ENCODE measurements at regions not wholly inside any gene's neighbourhood (a gene's known extent, or its start where the extent isn't known, plus 50 kb on each side); places are given as distances from the start of the nearest gene placed in this dataset.

- ATAC-seq: no peak
- Histone ChIP-seq H3K4me3 (no peak overlapping the region), H3K36me3 (no peaks in the 10 kb centered on the region), H3K27ac (no peak overlapping the region), H3K4me1 (no peaks in the 10 kb centered on the region), H3K27me3 (no peaks in the 10 kb centered on the region), H3K9me3 (peaks cover 0 to 17% (median 0%) of the 10 kb centered on the region in 12 donors)
- WGBS, 4 donors: 69 to 76% (median 70%) methylated on average over 2 of the region's 2 CpGs
- DNase-seq: no peak
- TF ChIP-seq, protein P1, sequence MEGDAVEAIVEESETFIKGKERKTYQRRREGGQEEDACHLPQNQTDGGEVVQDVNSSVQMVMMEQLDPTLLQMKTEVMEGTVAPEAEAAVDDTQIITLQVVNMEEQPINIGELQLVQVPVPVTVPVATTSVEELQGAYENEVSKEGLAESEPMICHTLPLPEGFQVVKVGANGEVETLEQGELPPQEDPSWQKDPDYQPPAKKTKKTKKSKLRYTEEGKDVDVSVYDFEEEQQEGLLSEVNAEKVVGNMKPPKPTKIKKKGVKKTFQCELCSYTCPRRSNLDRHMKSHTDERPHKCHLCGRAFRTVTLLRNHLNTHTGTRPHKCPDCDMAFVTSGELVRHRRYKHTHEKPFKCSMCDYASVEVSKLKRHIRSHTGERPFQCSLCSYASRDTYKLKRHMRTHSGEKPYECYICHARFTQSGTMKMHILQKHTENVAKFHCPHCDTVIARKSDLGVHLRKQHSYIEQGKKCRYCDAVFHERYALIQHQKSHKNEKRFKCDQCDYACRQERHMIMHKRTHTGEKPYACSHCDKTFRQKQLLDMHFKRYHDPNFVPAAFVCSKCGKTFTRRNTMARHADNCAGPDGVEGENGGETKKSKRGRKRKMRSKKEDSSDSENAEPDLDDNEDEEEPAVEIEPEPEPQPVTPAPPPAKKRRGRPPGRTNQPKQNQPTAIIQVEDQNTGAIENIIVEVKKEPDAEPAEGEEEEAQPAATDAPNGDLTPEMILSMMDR (IDR thresholded peaks at IDR 0.05): no peak
- no peak for TF ChIP-seq POLR2A (IDR thresholded peaks at IDR 0.05)
- intact Hi-C loops (cut with DNase I): no loop called here
Observed at GRCh38 chr13:106963151-106963550, 395.2 kb upstream of the ARGLU1 start.

DNA sequence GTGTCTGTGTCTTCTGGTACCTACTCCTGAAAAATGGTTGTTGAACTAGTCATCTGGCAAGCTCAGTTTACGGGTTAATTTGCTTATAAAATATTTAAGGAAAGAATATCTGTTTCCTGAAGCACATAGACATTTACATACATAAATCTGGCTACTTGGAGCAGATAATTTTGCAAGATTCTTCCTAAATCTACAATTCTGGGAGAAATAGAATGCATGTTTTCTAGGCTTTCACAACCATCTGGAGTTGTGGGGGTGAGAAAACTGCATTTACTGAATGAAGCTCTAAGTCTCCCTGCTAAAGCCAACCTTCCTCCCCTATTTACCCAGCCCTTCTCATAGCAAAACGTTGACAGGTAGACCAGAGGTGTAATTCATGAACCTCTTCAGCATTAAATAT lies 393.7 kb upstream of the ARGLU1 start:
- Histone ChIP-seq H3K27me3 (no peaks in the 10 kb centered on the region), H3K27ac (no peak overlapping the region), H3K36me3 (no peaks in the 10 kb centered on the region), H3K4me3 (no peak overlapping the region), H3K9me3 (peaks cover 0 to 6% (median 0%) of the 10 kb centered on the region in 12 donors), H3K4me1 (no peaks in the 10 kb centered on the region)
- TF ChIP-seq, protein P1 (IDR thresholded peaks at IDR 0.05): no peak
- no peak for TF ChIP-seq POLR2A (IDR thresholded peaks at IDR 0.05)
- 60 to 74% (median 66%) methylated on average over 2 of the region's 2 CpGs for WGBS, 4 donors
- intact Hi-C loops (cut with DNase I): no loop called here
- ATAC-seq (no peak), DNase-seq (no peak)

GRCh38 chr13:106961216-106961615 lies 393.3 kb upstream of the ARGLU1 start:
- TF ChIP-seq POLR2A (IDR thresholded peaks at IDR 0.05): no peak
- TF ChIP-seq, protein P1 (IDR thresholded peaks at IDR 0.05): no peak
- Histone ChIP-seq H3K4me1 (no peaks in the 10 kb centered on the region), H3K36me3 (no peaks in the 10 kb centered on the region), H3K9me3 (peaks cover 0 to 2% (median 0%) of the 10 kb centered on the region in 12 donors), H3K4me3 (no peak overlapping the region), H3K27me3 (no peaks in the 10 kb centered on the region), H3K27ac (no peak overlapping the region)
- DNase-seq (no peak), ATAC-seq (no peak)
- intact Hi-C loops (cut with DNase I): no loop called here
- 67 to 98% (median 81%) methylated on average over 1 of the region's 1 CpG for WGBS, 4 donors

GRCh38 chr13:106958621-106959048 lies 390.7 kb upstream of the ARGLU1 start:
- Histone ChIP-seq H3K4me1 (no peaks in the 10 kb centered on the region), H3K9me3 (peaks cover 0 to 9% (median 3%) of the 10 kb centered on the region in 12 donors), H3K36me3 (no peaks in the 10 kb centered on the region), H3K27me3 (no peaks in the 10 kb centered on the region), H3K27ac (no peak overlapping the region), H3K4me3 (no peak overlapping the region)
- ATAC-seq: no peak
- 71 to 82% (median 78%) methylated on average over 3 of the region's 3 CpGs for WGBS, 4 donors
- intact Hi-C loops (cut with DNase I): no loop called here
- no peak for DNase-seq
- TF ChIP-seq, protein P1 (IDR thresholded peaks at IDR 0.05): no peak
- no peak for TF ChIP-seq POLR2A (IDR thresholded peaks at IDR 0.05)
